ENCODE measurements at regions not wholly inside any gene's neighbourhood (a gene's known extent, or its start where the extent isn't known, plus 50 kb on each side); places are given as distances from the start of the nearest gene placed in this dataset.

- Histone ChIP-seq H3K27ac (ENCODE audit: extremely low read depth, low read depth, low read length) (no peak overlapping the region), H3K9me3 (ENCODE audit: control insufficient read depth, insufficient read depth, low read depth, low read length) (no peaks in the 10 kb centered on the region), H3K36me3 (ENCODE audit: control insufficient read depth in 2 of 2, insufficient read depth in 1 of 2, low read length in 2 of 2) (no peaks in the 10 kb centered on the region), H3K4me1 (ENCODE audit: control insufficient read depth, insufficient read depth, low read length) (0 out of 2 replicates have a peak, but pooled peaks cover 2% of the 10 kb centered on the region), H3K4me3 (ENCODE audit: low read depth, low read length) (no peak overlapping the region)
- TF ChIP-seq MEIS1 (CRISPR knock-in tag; IDR thresholded peaks at IDR 0.05; ENCODE audit: borderline replicate concordance), result no peak
- TF ChIP-seq ZNF16 (tag by site-specific recombination; IDR thresholded peaks at IDR 0.05; ENCODE audit: low read depth), result no peak
- no peak for TF ChIP-seq ZNF26 (tag by site-specific recombination; IDR thresholded peaks at IDR 0.05)
- no peak for TF ChIP-seq HOXA7 (CRISPR knock-in tag; IDR thresholded peaks at IDR 0.05; ENCODE audit: borderline replicate concordance)
- no peak for TF ChIP-seq ZNF274 (IDR thresholded peaks at IDR 0.05; ENCODE audit: low read length)
- no peak for TF ChIP-seq ZNF274 (tag by site-specific recombination; IDR thresholded peaks at IDR 0.05; ENCODE audit: borderline replicate concordance)
- TF ChIP-seq ZNF18 (tag by site-specific recombination; IDR thresholded peaks at IDR 0.05), result no peak
- no peak for TF ChIP-seq ZFP41 (tag by site-specific recombination; IDR thresholded peaks at IDR 0.05; ENCODE audit: borderline replicate concordance)
- TF ChIP-seq BCL6B (tag by site-specific recombination; IDR thresholded peaks at IDR 0.05), result no peak
- TF ChIP-seq ZNF837 (tag by site-specific recombination; IDR thresholded peaks at IDR 0.05), result no peak
- no peak for TF ChIP-seq ZNF777 (tag by site-specific recombination; IDR thresholded peaks at IDR 0.05; ENCODE audit: borderline replicate concordance)
- no peak for TF ChIP-seq ZFP3 (tag by site-specific recombination; IDR thresholded peaks at IDR 0.05; ENCODE audit: low read depth)
- TF ChIP-seq ZNF449 (tag by site-specific recombination; IDR thresholded peaks at IDR 0.05), result no peak
- no peak for TF ChIP-seq ZNF626 (tag by site-specific recombination; IDR thresholded peaks at IDR 0.05)
- TF ChIP-seq ZNF623 (tag by site-specific recombination; IDR thresholded peaks at IDR 0.05), result no peak
- TF ChIP-seq PRDM4 (tag by site-specific recombination; IDR thresholded peaks at IDR 0.05), result no peak
- no peak for TF ChIP-seq WT1 (tag by site-specific recombination; IDR thresholded peaks at IDR 0.05)
- ChIA-PET CTCF (interaction anchor here (0.8 kb wide), 2 partner anchors 18 to 67 kb away, joined by 3 to 4 read pairs; no protein-coding TSS in a partner anchor), POLR2A (no interaction called here)
Observed at GRCh38 chr1:208731981-208732821, 488.0 kb upstream of the PLXNA2 start.
